HL-60 (cell line): ENCODE measurements at regions not wholly inside any gene's neighbourhood (a gene's known extent, or its start where the extent isn't known, plus 50 kb on each side); places are given as distances from the start of the nearest gene placed in this dataset.

Experiments
- DNase-seq, 2 experiments: peaks; one replicate each; pipeline ENCODE4 v3.0.0-alpha.2; 2010 to 2020; ENCODE audit warnings: low read depth in 1 of 2, low spot score in 1 of 2
- H3K27ac ChIP-seq: fragments of 250-450 bp; sonication (Bioruptor Pico); replicated peaks from 2 replicates; pipeline ENCODE4 v1.5.1; 2020; ENCODE audit warnings: mild to moderate bottlenecking, moderate library complexity
- H3K27me3 ChIP-seq: fragments of 250-450 bp; sonication (Bioruptor Pico); 2 replicates; pipeline ENCODE4 v1.5.1; 2021; ENCODE audit warnings: mild to moderate bottlenecking, moderate library complexity; ENCODE audit not compliant: insufficient read depth, poor library complexity, severe bottlenecking
- H3K4me3 ChIP-seq: replicated peaks from 2 replicates; pipeline ENCODE4 v1.5.1; 2011; ENCODE audit warnings: mild to moderate bottlenecking, control low read depth, low read length; ENCODE audit not compliant: insufficient read depth
- CTCF ChIP-seq: IDR thresholded peaks from one replicate; pipeline ENCODE4 v1.5.1; 2011; ENCODE audit warnings: low read length, control low read depth, inconsistent platforms; ENCODE audit not compliant: insufficient read depth
- GABPA ChIP-seq: IDR thresholded peaks from 2 replicates; pipeline ENCODE4 v1.6.1; 2012; ENCODE audit warnings: low read depth
- POLR2AphosphoS5 ChIP-seq: IDR thresholded peaks from 2 replicates; pipeline ENCODE4 v1.6.1; 2012; ENCODE audit warnings: low read depth
- SPI1 ChIP-seq: IDR thresholded peaks from 2 replicates; pipeline ENCODE4 v1.6.1; 2012; ENCODE audit warnings: low read depth, mild to moderate bottlenecking, borderline replicate concordance
- TF ChIP-seq, protein P1 (sequence below): IDR thresholded peaks from 2 replicates; pipeline ENCODE4 v1.6.1; 2012; ENCODE audit warnings: low read depth; ENCODE audit not compliant: insufficient replicate concordance

DNA sequence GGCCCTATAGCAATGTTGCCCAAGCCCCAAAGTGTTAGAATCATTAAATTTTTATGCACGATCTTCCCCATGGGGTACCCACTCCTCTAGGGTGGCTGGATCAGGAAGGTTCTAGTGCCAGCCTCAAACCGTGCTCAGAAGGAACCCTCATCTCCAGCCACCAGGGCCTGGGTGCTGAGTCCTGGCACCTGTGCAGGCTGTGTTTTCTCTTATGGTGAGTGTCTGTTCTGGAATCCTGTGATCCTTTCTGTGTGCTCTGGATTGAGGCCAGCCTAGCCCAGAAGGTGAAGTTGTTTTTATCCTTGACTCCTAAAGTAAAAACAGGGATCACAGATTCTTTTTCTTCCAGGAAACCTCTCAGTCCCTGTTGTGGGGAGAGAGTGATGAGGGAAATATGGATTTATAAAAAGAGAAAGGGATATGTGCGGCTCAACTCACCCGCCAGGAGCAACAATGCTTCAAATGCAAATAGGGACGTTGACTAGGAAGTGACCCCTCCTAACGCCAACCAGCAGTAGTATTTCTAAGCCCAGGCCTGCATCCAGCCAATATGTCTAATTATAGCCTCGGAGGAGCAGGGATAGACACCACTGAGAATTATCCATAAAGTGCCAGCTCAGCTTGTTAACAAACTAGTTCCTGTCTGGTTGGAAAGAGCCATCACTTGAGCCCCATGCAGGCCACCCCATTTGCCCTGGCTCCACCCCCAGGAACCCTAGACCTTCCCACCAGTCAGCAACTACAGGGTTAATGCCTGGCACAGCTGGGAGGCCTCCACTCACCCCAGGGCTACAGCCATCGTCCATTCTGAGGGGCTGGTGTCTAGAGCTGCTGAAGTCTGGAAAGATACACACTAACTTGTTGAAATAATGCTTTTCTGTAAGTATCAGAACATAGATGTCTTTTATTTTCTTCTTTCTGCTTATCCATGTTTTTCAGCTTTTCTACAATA lies 513.5 kb upstream of the PROK2 start:
- TF ChIP-seq SPI1 = no peak
- TF ChIP-seq, protein P1, sequence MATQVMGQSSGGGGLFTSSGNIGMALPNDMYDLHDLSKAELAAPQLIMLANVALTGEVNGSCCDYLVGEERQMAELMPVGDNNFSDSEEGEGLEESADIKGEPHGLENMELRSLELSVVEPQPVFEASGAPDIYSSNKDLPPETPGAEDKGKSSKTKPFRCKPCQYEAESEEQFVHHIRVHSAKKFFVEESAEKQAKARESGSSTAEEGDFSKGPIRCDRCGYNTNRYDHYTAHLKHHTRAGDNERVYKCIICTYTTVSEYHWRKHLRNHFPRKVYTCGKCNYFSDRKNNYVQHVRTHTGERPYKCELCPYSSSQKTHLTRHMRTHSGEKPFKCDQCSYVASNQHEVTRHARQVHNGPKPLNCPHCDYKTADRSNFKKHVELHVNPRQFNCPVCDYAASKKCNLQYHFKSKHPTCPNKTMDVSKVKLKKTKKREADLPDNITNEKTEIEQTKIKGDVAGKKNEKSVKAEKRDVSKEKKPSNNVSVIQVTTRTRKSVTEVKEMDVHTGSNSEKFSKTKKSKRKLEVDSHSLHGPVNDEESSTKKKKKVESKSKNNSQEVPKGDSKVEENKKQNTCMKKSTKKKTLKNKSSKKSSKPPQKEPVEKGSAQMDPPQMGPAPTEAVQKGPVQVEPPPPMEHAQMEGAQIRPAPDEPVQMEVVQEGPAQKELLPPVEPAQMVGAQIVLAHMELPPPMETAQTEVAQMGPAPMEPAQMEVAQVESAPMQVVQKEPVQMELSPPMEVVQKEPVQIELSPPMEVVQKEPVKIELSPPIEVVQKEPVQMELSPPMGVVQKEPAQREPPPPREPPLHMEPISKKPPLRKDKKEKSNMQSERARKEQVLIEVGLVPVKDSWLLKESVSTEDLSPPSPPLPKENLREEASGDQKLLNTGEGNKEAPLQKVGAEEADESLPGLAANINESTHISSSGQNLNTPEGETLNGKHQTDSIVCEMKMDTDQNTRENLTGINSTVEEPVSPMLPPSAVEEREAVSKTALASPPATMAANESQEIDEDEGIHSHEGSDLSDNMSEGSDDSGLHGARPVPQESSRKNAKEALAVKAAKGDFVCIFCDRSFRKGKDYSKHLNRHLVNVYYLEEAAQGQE = no peak
- TF ChIP-seq GABPA = no peak
- no peak for TF ChIP-seq POLR2AphosphoS5
- no peak for TF ChIP-seq CTCF
- no peak for DNase-seq
- H3K27me3 ChIP-seq = no peaks in the 10 kb centered on the region
- no peak overlapping the region for H3K4me3 ChIP-seq
- H3K27ac ChIP-seq = no peak overlapping the region

GRCh38 chr3:72297481-72297880 lies 512.5 kb upstream of the PROK2 start:
- H3K27me3 ChIP-seq = no peaks in the 10 kb centered on the region

More at GRCh38 chr3:72297481-72297880, 512.5 kb upstream of the PROK2 start:
- Histone ChIP-seq H3K4me3 (no peak overlapping the region), H3K27ac (no peak overlapping the region)
- TF ChIP-seq POLR2AphosphoS5 = no peak
- TF ChIP-seq, protein P1 = no peak
- TF ChIP-seq GABPA = no peak
- no peak for TF ChIP-seq SPI1
- TF ChIP-seq CTCF = no peak
- DNase-seq = no peak
